ENCODE measurements at regions not wholly inside any gene's neighbourhood (a gene's known extent, or its start where the extent isn't known, plus 50 kb on each side); places are given as distances from the start of the nearest gene placed in this dataset.

DNA sequence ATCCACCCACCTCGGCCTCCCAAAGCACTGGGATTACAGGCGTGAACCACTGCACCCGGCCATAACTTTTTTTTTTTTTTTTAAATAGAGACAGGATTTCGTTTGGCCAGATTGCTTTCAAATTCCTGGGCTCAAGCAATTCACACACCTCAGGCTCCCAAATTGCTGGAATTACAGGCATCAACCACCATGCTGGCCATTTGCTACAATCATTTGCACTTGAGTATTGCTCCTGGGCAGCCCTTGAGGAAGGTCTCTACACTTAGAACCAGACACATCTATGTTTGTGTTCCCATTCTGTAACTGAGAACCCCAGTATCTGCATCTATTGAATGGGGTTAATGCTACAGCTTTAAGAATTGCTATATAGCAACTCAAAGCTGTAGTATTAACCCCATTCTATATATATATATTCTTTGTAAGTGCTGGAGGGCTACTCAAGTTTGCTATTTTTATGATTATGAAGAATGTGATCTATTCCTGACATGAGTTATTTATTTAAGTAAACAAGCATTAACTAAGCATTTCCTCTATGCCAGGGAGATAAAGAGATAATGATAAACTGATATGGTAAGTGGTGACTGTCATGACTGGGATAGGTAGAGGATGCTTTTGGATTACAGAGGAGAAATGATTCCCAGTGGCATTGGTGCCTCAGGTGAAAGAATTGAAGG, 496.5 kb upstream of the TNC start:
- Histone ChIP-seq H3K36me3 (ENCODE audit: control insufficient read depth, insufficient read depth, low read length) (no peaks in the 10 kb centered on the region), H3K4me3 (replicated peaks; ENCODE audit: low read depth, low read length) (no peak overlapping the region), H3K27me3 (replicated peaks; ENCODE audit: control insufficient read depth, insufficient read depth, low read length) (no peaks in the 10 kb centered on the region)
- TF ChIP-seq, protein P1, sequence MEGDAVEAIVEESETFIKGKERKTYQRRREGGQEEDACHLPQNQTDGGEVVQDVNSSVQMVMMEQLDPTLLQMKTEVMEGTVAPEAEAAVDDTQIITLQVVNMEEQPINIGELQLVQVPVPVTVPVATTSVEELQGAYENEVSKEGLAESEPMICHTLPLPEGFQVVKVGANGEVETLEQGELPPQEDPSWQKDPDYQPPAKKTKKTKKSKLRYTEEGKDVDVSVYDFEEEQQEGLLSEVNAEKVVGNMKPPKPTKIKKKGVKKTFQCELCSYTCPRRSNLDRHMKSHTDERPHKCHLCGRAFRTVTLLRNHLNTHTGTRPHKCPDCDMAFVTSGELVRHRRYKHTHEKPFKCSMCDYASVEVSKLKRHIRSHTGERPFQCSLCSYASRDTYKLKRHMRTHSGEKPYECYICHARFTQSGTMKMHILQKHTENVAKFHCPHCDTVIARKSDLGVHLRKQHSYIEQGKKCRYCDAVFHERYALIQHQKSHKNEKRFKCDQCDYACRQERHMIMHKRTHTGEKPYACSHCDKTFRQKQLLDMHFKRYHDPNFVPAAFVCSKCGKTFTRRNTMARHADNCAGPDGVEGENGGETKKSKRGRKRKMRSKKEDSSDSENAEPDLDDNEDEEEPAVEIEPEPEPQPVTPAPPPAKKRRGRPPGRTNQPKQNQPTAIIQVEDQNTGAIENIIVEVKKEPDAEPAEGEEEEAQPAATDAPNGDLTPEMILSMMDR (IDR thresholded peaks at IDR 0.05; ENCODE audit: insufficient read depth, low read length, poor library complexity, severe bottlenecking), result no peak
- DNase-seq (ENCODE audit: extremely low read depth, insufficient read length), result no peak

DNA sequence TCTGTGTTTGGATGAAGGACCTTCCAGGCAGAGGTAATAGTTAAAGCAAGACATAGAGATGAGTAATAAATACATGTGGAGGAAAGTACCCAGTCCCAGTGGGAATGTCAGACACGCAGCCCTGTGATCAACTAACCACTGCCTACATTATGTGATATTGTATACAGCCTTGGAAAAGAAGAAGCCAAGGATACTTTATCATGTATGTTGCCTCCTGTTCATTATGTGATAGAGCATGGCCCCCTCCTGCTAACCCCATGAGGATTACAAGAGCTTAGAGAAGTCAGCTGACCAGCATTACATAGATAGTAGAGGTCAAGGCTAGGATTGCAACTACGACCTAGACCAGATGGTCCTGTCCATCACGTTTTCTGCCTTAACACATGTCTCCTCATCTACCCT, 497.0 kb upstream of the TNC start:
- H3K4me3 ChIP-seq (replicated peaks; ENCODE audit: low read depth, low read length), result no peak overlapping the region
- no peak for DNase-seq (ENCODE audit: extremely low read depth, insufficient read length)
- TF ChIP-seq, protein P1 (IDR thresholded peaks at IDR 0.05; ENCODE audit: insufficient read depth, low read length, poor library complexity, severe bottlenecking), result no peak
- H3K36me3 ChIP-seq (ENCODE audit: control insufficient read depth, insufficient read depth, low read length), result no peaks in the 10 kb centered on the region
- H3K27me3 ChIP-seq (replicated peaks; ENCODE audit: control insufficient read depth, insufficient read depth, low read length), result no peaks in the 10 kb centered on the region

DNA sequence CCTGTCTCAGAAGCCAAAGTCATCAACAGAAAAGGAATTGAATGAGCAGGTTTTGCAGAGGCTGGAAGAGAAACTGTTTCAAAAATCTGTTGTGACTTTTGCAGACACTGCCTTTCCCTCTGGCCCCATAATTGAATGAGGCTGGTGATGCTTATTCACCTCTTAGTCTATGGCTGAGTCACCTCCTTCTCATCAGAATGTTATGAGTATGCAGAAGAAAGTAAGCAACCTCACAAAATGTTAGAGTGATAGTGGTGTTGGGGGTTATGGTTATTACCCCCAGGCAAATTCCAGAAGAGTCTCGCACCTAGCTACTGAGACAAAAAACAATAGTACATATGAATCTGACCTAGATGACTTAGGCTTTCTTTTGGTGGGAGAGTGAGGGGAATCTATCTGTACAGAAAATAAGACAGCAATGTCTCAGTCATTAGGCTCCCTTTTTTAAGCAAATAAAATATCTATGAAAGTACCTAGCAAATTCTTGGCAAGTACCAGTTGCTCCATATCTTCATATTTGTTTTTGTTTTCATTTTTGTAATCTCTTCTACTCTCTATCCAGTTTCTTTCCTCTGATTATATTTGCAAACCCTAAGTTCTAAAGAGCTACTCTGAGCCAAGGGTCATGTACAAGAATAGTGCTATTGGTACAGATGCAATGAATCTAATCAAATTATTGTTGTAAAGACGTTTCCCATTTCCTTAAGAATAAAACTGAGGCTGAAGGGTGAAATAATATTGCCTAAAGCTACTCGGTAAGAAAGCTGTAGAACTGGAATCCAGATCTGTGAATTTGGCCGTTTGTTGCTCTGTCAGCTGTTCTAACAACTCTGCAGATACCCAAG, 498.1 kb upstream of the TNC start:
- H3K36me3 ChIP-seq (ENCODE audit: control insufficient read depth, insufficient read depth, low read length), result no peaks in the 10 kb centered on the region
- H3K27me3 ChIP-seq (replicated peaks; ENCODE audit: control insufficient read depth, insufficient read depth, low read length), result no peaks in the 10 kb centered on the region
- DNase-seq (ENCODE audit: extremely low read depth, insufficient read length), result no peak

DNA sequence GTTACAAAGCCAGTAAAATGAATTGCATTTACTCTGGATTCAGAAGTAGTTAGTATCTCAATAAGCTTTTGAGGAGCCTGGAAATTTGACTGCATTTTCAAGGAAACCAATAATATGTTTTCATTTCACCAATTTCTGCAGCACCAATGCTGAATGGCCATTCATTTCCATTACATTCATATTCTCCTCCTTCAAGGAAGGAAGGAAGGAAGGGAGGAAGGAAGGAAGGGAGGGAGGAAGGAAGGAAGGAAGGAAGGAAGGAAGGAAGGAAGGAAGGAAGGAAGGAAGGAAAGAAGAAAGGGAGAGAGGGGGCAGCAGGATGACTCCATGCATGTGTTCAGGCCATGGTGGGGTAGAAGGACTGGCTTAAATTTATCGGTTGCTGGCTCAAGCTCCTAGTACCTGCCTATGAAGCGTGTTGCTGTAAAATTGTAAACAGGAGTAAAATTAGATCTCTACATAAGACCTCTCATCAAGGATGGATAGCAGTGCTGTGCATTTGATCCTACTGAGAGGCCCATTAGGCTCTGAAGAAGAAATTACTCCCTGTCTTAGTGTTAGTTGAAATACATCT, 498.8 kb upstream of the TNC start:
- Histone ChIP-seq H3K36me3 (ENCODE audit: control insufficient read depth, insufficient read depth, low read length) (no peaks in the 10 kb centered on the region), H3K4me3 (replicated peaks; ENCODE audit: low read depth, low read length) (no peak overlapping the region)
- DNase-seq (ENCODE audit: extremely low read depth, insufficient read length), result no peak

More for the DNA sequence above, 498.1 kb upstream of the TNC start:
- no peak overlapping the region for H3K4me3 ChIP-seq (replicated peaks; ENCODE audit: low read depth, low read length)
- TF ChIP-seq, protein P1 (IDR thresholded peaks at IDR 0.05; ENCODE audit: insufficient read depth, low read length, poor library complexity, severe bottlenecking), result no peak

DNA sequence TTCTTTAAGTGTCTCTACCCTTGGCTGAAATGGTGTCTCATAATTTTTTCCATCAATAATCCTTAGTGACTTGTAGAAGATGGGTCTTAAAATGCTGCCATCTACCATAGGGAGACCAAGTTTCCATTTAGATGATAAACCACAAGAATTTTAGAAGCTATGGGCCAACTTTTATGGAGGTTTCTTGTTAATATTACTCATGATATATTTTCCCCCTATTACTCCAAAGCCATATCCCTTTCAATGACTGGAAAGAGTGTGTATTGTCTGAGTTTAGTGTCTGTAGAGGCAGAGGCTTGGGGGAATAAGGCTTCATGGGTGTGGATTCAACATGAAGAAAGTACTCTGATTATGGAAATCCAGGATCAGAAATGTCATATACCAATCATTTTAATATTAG, 507.3 kb upstream of the TNC start:
- H3K36me3 ChIP-seq (ENCODE audit: control insufficient read depth, insufficient read depth, low read length), result no peaks in the 10 kb centered on the region
- H3K4me3 ChIP-seq (replicated peaks; ENCODE audit: low read depth, low read length), result no peak overlapping the region
- DNase-seq (ENCODE audit: extremely low read depth, insufficient read length), result no peak
- no peaks in the 10 kb centered on the region for H3K27me3 ChIP-seq (replicated peaks; ENCODE audit: control insufficient read depth, insufficient read depth, low read length)
- TF ChIP-seq, protein P1 (IDR thresholded peaks at IDR 0.05; ENCODE audit: insufficient read depth, low read length, poor library complexity, severe bottlenecking), result no peak

More for the DNA sequence above, 498.8 kb upstream of the TNC start:
- H3K27me3 ChIP-seq (replicated peaks; ENCODE audit: control insufficient read depth, insufficient read depth, low read length), result no peaks in the 10 kb centered on the region
- TF ChIP-seq, protein P1 (IDR thresholded peaks at IDR 0.05; ENCODE audit: insufficient read depth, low read length, poor library complexity, severe bottlenecking), result no peak

Data from GM06990 (cell line).